GM10266 (cell line): ENCODE measurements at regions not wholly inside any gene's neighbourhood (a gene's known extent, or its start where the extent isn't known, plus 50 kb on each side); places are given as distances from the start of the nearest gene placed in this dataset.

Source experiments
- DNase-seq: peaks from one replicate; pipeline ENCODE4 v3.0.0; 2012; ENCODE audit errors: extremely low spot score
- TF ChIP-seq, protein P1 (sequence below): IDR thresholded peaks from 2 replicates; pipeline ENCODE4 v1.5.1; 2012; ENCODE audit warnings: mild to moderate bottlenecking, low read depth; ENCODE audit not compliant: control insufficient read depth, insufficient read depth; ENCODE audit errors: missing control alignments

DNA sequence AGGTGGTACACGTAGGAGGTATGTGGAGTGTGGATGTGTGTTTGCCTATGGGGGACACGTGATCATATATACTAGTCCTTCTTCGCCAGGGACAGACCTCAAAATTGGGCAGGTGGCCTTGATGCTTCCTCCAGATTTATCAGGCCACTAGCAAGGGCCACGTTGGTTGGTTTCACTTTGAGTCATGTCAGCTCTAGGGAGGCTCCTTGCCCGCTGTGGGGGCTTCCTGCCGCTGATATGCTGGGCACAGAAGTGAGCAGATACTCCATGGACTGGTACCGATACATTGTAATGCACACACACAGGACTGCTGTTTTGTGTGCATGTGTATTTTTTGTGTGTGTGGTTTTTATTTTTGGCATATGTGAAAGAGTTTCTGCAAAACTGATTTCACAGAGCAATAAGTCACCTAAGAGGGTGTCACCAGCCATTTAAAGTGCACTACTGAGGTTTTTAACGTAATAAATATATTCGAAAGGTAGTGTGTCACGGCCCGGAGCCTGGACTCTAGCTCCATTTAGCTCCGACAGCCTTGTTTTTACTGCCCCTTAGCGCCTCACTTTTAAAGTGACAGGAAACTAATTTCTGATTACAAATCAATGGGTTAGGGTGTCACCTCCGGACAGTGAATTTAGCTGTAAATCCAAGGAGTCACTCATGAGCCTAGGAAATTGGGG is 605.5 kb upstream of the SALL1 start:
- TF ChIP-seq, protein P1, sequence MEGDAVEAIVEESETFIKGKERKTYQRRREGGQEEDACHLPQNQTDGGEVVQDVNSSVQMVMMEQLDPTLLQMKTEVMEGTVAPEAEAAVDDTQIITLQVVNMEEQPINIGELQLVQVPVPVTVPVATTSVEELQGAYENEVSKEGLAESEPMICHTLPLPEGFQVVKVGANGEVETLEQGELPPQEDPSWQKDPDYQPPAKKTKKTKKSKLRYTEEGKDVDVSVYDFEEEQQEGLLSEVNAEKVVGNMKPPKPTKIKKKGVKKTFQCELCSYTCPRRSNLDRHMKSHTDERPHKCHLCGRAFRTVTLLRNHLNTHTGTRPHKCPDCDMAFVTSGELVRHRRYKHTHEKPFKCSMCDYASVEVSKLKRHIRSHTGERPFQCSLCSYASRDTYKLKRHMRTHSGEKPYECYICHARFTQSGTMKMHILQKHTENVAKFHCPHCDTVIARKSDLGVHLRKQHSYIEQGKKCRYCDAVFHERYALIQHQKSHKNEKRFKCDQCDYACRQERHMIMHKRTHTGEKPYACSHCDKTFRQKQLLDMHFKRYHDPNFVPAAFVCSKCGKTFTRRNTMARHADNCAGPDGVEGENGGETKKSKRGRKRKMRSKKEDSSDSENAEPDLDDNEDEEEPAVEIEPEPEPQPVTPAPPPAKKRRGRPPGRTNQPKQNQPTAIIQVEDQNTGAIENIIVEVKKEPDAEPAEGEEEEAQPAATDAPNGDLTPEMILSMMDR: no peak

DNA sequence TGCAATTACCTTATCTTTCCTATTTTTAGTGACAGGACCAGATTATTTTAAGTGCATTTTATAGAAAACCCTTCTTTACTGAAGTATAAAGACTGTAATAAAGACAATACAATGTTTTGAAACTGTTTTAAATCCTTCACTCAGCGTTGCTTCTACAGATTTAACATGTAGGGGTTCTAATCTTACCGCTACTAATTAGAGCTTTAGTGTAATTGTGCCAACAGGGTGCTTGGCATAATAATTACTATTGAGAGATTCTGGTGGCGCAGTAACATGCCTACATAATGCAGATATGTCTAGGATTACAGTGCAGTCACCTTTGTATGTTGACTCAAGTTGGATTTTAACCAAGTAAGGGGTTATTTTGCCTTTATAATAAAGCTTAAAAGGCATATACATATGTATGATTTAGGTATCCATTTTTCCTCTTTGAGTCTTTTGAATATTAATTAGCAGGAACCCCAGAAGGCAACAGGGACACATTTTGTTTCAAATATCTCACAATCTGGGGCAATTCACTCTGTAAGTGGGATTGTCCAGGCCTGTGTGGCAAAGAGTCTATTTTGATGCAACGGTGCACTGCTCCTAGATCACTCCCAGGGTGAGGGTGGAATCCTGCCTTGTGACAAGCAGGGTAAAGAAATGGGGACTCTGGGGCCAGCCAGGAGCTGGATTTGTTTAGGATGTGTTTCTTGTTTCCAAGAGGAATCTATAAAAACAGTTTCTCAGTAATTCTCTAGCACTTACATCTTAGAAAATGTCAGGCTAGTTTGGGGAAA is 604.7 kb upstream of the SALL1 start:
- TF ChIP-seq, protein P1: no peak
- no peak for DNase-seq

More for the DNA sequence above, 605.5 kb upstream of the SALL1 start:
- no peak for DNase-seq

GRCh38 chr16:51755039-51755501 is 604.0 kb upstream of the SALL1 start:
- DNase-seq: no peak
- TF ChIP-seq, protein P1: no peak

- DNase-seq: no peak
- TF ChIP-seq, protein P1: no peak
These were observed 602.5 kb upstream of the SALL1 start for GRCh38 chr16:51753467-51754127.

GRCh38 chr16:51752438-51752995 is 601.4 kb upstream of the SALL1 start:
- DNase-seq: no peak
- TF ChIP-seq, protein P1: no peak

GRCh38 chr16:51747329-51747728 is 596.3 kb upstream of the SALL1 start:
- DNase-seq: no peak
- TF ChIP-seq, protein P1: no peak
